ENCODE measurements at regions not wholly inside any gene's neighbourhood (a gene's known extent, or its start where the extent isn't known, plus 50 kb on each side); places are given as distances from the start of the nearest gene placed in this dataset.
A peak's percentile ranks its signal among the peaks of the same experiment; 100 is the strongest.

GRCh38 chr12:31865023-31865422 is 94.2 kb upstream of the RESF1 start:
- TF ChIP-seq CTCF (IDR thresholded peaks at IDR 0.05; ENCODE audit: extremely low read depth, missing control alignments), result no peak
- DNase-seq (ENCODE audit: low spot score), result no peak

GRCh38 chr12:31861360-31861759 is 97.9 kb upstream of the RESF1 start:
- no peak for DNase-seq (ENCODE audit: low spot score)
- no peak for TF ChIP-seq CTCF (IDR thresholded peaks at IDR 0.05; ENCODE audit: extremely low read depth, missing control alignments)

- no peak for DNase-seq (ENCODE audit: low spot score)
- no peak for TF ChIP-seq CTCF (IDR thresholded peaks at IDR 0.05; ENCODE audit: extremely low read depth, missing control alignments)
Observed at GRCh38 chr12:31860401-31860800, 98.8 kb upstream of the RESF1 start.

- no peak for TF ChIP-seq CTCF (IDR thresholded peaks at IDR 0.05; ENCODE audit: extremely low read depth, missing control alignments)
- DNase-seq (ENCODE audit: low spot score), result peak; percentile 13
Observed at GRCh38 chr12:31859232-31859977, 99.8 kb upstream of the RESF1 start.

GRCh38 chr12:31855427-31855826 is 103.8 kb upstream of the RESF1 start:
- TF ChIP-seq CTCF (IDR thresholded peaks at IDR 0.05; ENCODE audit: extremely low read depth, missing control alignments), result no peak
- DNase-seq (ENCODE audit: low spot score), result no peak

- DNase-seq (ENCODE audit: low spot score), result no peak
- no peak for TF ChIP-seq CTCF (IDR thresholded peaks at IDR 0.05; ENCODE audit: extremely low read depth, missing control alignments)
Observed at GRCh38 chr12:31853977-31854376, 105.2 kb upstream of the RESF1 start.

- TF ChIP-seq CTCF (IDR thresholded peaks at IDR 0.05; ENCODE audit: extremely low read depth, missing control alignments), result no peak
- DNase-seq (ENCODE audit: low spot score), result no peak
Observed at GRCh38 chr12:31853520-31853919, 105.7 kb upstream of the RESF1 start.

Measured in GM20000 (cell line).